Mucosa of descending colon (tissue), 3 donors: ENCODE measurements at regions not wholly inside any gene's neighbourhood (a gene's known extent, or its start where the extent isn't known, plus 50 kb on each side); places are given as distances from the start of the nearest gene placed in this dataset.

Source experiments
- ATAC-seq: fragments of 200-7000 bp; cut with Tn5 transposase; one replicate; pipeline ENCODE4 v1.9.1; 2020; ENCODE audit warnings: mild to moderate bottlenecking, moderate library complexity
- DNase-seq, 3 donors: peaks; one replicate each; pipeline ENCODE4 v3.0.0-alpha.2; 2020
- H3K36me3 ChIP-seq: fragments of 200-600 bp; one replicate; pipeline ENCODE4 v1.8.0; 2021; ENCODE audit warnings: low read depth, mild to moderate bottlenecking
- H3K4me1 ChIP-seq: fragments of 200-600 bp; one replicate; pipeline ENCODE4 v1.8.0; 2021; ENCODE audit warnings: low read depth, mild to moderate bottlenecking
- H3K4me3 ChIP-seq: fragments of 200-600 bp; one replicate; pipeline ENCODE4 v1.8.0; 2021; ENCODE audit warnings: mild to moderate bottlenecking
- H3K9me3 ChIP-seq: fragments of 200-600 bp; one replicate; pipeline ENCODE4 v1.8.0; 2021; ENCODE audit warnings: mild to moderate bottlenecking
- intact Hi-C, 2 donors: fragments of 100-400 bp; cut with DNase I in 1 of 2; cut with micrococcal nuclease in 1 of 2; formaldehyde crosslinking; loops; one replicate each; pipeline versions ENCODE4 v1.11.0 to v1.11.1; 2022; cut with DNase I, micrococcal nuclease
- TF ChIP-seq, protein P1 (sequence below): fragments of 200-600 bp; IDR thresholded peaks from one replicate; pipeline ENCODE4 v1.8.0; 2022; ENCODE audit warnings: antibody characterized with exemption, mild to moderate bottlenecking
- donor health status: DM: no; HTN: no; CAD: no; lungs with moderate emphysema.
- donor health status: DM: no; HTN: no; CAD: no.
- donor health status: DM: no; HTN: yes; CAD: no.

DNA sequence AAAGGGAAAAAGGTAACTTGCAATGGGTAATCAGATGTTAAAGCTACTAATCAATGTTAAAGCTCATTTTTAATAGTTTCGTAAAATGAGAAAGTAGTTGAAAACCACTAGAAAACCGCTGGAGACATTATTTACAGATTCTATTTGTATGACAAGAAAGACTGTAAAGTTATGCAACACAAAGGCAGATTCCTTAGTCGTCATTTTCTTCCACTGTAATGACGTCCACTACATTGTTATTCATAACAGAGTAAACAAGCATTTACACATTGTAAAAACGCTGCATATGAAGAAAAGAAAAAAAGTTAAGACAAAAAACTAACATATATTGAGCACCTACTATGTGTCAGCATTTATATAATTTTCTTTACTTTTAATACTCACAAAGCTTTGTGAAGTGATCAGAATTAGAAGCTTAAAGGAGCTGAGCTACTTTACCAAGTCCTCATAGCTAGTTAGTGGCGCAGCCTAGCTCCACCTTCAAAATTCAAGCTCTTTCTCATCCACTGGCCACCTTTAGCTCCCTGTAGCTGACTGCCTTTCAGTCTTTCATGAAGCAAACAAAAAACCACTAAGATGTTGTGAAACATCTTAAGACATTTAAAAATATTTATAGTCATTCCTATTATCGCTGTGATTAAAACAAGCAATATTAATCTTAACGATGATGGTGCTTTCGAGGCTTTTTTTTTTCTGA lies 100.1 kb upstream of the CDIN1 start:
- ATAC-seq, result no peak

DNA sequence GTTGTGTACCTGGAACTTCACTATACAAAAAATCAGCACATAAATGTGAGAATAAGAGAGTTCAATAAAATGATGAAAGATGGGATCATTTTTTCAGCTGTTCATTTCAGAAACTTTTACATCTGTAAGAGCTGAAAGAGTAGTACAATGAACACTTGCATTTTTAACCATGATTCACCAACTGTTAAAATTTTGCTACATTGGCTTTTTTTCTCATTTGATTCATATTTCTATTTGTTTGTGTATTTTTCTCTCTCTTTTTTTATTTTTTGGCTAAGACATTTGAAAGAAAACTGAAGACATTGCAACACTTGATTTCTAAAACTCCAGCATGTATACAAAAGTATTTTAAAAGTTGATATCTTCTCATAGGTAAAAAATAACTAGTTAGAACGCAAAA lies 98.3 kb upstream of the CDIN1 start:
- no peak for ATAC-seq
- intact Hi-C loops, result no loop called here
- DNase-seq, result no peak

More for the DNA sequence above, 100.1 kb upstream of the CDIN1 start:
- DNase-seq, result no peak
- Histone ChIP-seq H3K4me1 (no peaks in the 10 kb centered on the region), H3K36me3 (no peaks in the 10 kb centered on the region), H3K9me3 (no peaks in the 10 kb centered on the region), H3K4me3 (no peak overlapping the region)
- intact Hi-C loops, result no loop called here
- TF ChIP-seq, protein P1, sequence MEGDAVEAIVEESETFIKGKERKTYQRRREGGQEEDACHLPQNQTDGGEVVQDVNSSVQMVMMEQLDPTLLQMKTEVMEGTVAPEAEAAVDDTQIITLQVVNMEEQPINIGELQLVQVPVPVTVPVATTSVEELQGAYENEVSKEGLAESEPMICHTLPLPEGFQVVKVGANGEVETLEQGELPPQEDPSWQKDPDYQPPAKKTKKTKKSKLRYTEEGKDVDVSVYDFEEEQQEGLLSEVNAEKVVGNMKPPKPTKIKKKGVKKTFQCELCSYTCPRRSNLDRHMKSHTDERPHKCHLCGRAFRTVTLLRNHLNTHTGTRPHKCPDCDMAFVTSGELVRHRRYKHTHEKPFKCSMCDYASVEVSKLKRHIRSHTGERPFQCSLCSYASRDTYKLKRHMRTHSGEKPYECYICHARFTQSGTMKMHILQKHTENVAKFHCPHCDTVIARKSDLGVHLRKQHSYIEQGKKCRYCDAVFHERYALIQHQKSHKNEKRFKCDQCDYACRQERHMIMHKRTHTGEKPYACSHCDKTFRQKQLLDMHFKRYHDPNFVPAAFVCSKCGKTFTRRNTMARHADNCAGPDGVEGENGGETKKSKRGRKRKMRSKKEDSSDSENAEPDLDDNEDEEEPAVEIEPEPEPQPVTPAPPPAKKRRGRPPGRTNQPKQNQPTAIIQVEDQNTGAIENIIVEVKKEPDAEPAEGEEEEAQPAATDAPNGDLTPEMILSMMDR, result no peak

DNA sequence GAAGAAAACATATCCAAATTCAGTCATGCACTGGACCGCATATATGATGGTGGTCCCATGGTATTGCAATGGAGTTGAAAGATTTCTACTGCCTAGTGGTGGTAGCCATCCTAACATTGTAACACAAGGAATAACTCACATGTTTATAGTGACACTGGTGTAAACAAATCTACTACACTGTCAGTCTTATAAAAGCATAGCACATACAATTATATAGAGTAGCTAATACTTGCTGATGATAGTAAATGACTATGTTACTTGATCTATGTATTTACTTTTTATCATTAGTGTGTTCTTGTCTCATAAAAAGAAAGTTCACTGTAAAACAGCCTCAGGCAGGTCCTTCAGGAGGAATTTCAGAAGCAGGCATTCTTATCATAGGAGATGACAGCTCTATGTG lies 96.0 kb upstream of the CDIN1 start:
- Histone ChIP-seq H3K9me3 (no peaks in the 10 kb centered on the region), H3K36me3 (no peaks in the 10 kb centered on the region), H3K4me3 (no peak overlapping the region), H3K4me1 (no peaks in the 10 kb centered on the region)
- TF ChIP-seq, protein P1, result no peak
- no peak for DNase-seq
- no peak for ATAC-seq
- intact Hi-C loops, result no loop called here

More for the DNA sequence above, 98.3 kb upstream of the CDIN1 start:
- TF ChIP-seq, protein P1, result no peak
- Histone ChIP-seq H3K4me3 (no peak overlapping the region), H3K36me3 (no peaks in the 10 kb centered on the region), H3K4me1 (no peaks in the 10 kb centered on the region), H3K9me3 (no peaks in the 10 kb centered on the region)

DNA sequence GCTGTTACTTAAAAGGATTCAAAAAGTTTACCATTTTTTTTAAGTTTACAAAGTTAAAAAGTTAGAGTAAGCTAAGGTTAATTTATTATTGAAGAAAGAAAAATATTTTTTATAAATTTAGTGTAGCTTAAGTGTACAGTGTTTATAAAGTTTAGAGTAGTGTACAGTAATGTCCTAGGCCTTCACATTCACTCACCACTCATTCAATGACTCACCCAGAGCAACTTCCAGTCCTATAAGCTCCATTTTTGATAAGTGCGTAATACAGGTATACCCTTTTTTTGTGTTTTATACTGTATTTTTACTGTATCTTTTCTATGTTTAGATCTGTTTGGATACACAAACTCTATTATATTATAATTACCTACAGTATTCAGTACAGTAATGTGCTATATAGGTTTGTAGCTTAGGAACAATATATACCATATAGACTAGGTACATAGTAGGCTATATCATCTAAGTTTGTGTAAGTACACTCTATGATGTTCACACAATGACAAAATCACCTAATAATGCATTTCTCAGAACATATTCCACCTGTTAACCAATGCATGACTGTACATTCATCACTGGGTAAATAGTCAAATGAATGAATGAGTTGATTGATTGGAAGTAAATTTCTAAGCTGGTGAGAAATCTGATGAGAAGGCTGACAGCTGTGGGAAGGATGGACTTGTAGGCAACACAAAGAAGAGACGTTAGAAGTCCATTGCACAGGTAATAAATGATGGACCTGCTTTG lies 95.2 kb upstream of the CDIN1 start:
- no peak for ATAC-seq
- TF ChIP-seq, protein P1, result no peak
- Histone ChIP-seq H3K4me1 (no peaks in the 10 kb centered on the region), H3K4me3 (no peak overlapping the region), H3K9me3 (no peaks in the 10 kb centered on the region), H3K36me3 (no peaks in the 10 kb centered on the region)
- intact Hi-C loops, result no loop called here
- no peak for DNase-seq

DNA sequence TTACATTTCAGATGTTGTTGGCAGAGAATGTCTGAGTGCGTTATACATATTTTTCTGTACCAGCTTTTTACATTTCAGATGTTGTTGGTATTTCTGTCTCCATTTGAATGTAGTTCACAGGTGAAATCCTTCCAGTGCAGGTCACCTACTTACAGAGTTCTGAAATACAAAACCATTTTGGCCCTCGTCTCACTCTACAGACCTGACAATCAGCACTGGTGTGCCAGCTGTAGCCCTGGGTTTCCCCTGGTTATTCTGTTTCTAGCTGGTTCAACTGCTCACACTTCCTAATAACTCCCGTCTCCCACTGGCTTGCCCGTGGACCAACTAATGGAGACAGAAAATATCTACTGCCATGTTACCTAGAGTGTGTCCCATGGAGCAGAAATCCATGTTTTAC lies 87.5 kb upstream of the CDIN1 start:
- ATAC-seq, result no peak
- TF ChIP-seq, protein P1, result no peak
- no peak overlapping the region for H3K4me3 ChIP-seq
- H3K36me3 ChIP-seq, result no peaks in the 10 kb centered on the region
- DNase-seq, result no peak
- H3K9me3 ChIP-seq, result no peaks in the 10 kb centered on the region
- H3K4me1 ChIP-seq, result no peaks in the 10 kb centered on the region
- intact Hi-C loops, result no loop called here
